Panc1 (cell line): ENCODE measurements at regions not wholly inside any gene's neighbourhood (a gene's known extent, or its start where the extent isn't known, plus 50 kb on each side); places are given as distances from the start of the nearest gene placed in this dataset.

ENCODE experiments used
- CTCF ChIP-seq: fragments of 450-650 bp; IDR thresholded peaks from 2 replicates; pipeline ENCODE4 v1.5.1; 2017; ENCODE audit warnings: mild to moderate bottlenecking
- POLR2AphosphoS5 ChIP-seq: IDR thresholded peaks from 2 replicates; pipeline ENCODE4 v1.6.1; 2012; ENCODE audit warnings: mild to moderate bottlenecking, low read depth, low read length, moderate library complexity
- SIN3A ChIP-seq: IDR thresholded peaks from 2 replicates; pipeline ENCODE4 v1.6.1; 2012; ENCODE audit warnings: low read depth, mild to moderate bottlenecking, low read length, moderate library complexity, borderline replicate concordance; ENCODE audit not compliant: insufficient read depth
- TCF7L2 ChIP-seq: IDR thresholded peaks from 2 replicates; pipeline ENCODE4 v1.6.1; 2011; ENCODE audit warnings: mild to moderate bottlenecking, low read depth, low read length, inconsistent platforms
- TF ChIP-seq, protein P1 (sequence below), 2 experiments: IDR thresholded peaks; 2 replicates each; pipeline ENCODE4 v1.6.1; 2011 to 2012; ENCODE audit warnings: low read depth in 2 of 2, control low read depth in 1 of 2, low read length in 1 of 2, mild to moderate bottlenecking in 1 of 2, moderate library complexity in 1 of 2; ENCODE audit not compliant: insufficient read depth in 1 of 2

GRCh38 chr9:82682431-82682830, 380.5 kb downstream of the RASEF start:
- TF ChIP-seq CTCF (no peak), TCF7L2 (no peak), POLR2AphosphoS5 (no peak), SIN3A (no peak)
- TF ChIP-seq, protein P1, sequence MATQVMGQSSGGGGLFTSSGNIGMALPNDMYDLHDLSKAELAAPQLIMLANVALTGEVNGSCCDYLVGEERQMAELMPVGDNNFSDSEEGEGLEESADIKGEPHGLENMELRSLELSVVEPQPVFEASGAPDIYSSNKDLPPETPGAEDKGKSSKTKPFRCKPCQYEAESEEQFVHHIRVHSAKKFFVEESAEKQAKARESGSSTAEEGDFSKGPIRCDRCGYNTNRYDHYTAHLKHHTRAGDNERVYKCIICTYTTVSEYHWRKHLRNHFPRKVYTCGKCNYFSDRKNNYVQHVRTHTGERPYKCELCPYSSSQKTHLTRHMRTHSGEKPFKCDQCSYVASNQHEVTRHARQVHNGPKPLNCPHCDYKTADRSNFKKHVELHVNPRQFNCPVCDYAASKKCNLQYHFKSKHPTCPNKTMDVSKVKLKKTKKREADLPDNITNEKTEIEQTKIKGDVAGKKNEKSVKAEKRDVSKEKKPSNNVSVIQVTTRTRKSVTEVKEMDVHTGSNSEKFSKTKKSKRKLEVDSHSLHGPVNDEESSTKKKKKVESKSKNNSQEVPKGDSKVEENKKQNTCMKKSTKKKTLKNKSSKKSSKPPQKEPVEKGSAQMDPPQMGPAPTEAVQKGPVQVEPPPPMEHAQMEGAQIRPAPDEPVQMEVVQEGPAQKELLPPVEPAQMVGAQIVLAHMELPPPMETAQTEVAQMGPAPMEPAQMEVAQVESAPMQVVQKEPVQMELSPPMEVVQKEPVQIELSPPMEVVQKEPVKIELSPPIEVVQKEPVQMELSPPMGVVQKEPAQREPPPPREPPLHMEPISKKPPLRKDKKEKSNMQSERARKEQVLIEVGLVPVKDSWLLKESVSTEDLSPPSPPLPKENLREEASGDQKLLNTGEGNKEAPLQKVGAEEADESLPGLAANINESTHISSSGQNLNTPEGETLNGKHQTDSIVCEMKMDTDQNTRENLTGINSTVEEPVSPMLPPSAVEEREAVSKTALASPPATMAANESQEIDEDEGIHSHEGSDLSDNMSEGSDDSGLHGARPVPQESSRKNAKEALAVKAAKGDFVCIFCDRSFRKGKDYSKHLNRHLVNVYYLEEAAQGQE (IDR thresholded peaks at IDR 0.05; ENCODE audit: insufficient read depth in 1 of 2, low read depth in 2 of 2, low read length in 1 of 2): no peak
